ENCODE measurements at regions not wholly inside any gene's neighbourhood (a gene's known extent, or its start where the extent isn't known, plus 50 kb on each side); places are given as distances from the start of the nearest gene placed in this dataset.

- no peak for TF ChIP-seq CTCF (conservative IDR thresholded peaks at IDR 0.05; ENCODE audit: low read depth, low read length)
- no peak for TF ChIP-seq EZH2 (IDR thresholded peaks at IDR 0.05; ENCODE audit: borderline replicate concordance, low read depth, low read length, poor library complexity, severe bottlenecking)
Observed at GRCh38 chr2:8267048-8267447, 414.8 kb upstream of the ID2 start.
